Parathyroid adenoma (tissue), 2 donors: ENCODE measurements at regions not wholly inside any gene's neighbourhood (a gene's known extent, or its start where the extent isn't known, plus 50 kb on each side); places are given as distances from the start of the nearest gene placed in this dataset.

Experiments
- H2AFZ ChIP-seq: fragments of 300-600 bp; sonication (generic); one replicate; pipeline ENCODE4 v1.7.0; 2017; ENCODE audit warnings: antibody characterized with exemption, mild to moderate bottlenecking
- H3K27ac ChIP-seq: fragments of 300-600 bp; sonication (generic); one replicate; pipeline ENCODE4 v1.7.0; 2017
- H3K27me3 ChIP-seq: fragments of 300-600 bp; sonication (generic); one replicate; pipeline ENCODE4 v1.7.0; 2017; ENCODE audit warnings: low read length; ENCODE audit not compliant: control insufficient read depth, insufficient read depth
- H3K36me3 ChIP-seq: fragments of 300-600 bp; sonication (generic); one replicate; pipeline ENCODE4 v1.7.0; 2017; ENCODE audit warnings: low read length; ENCODE audit not compliant: control insufficient read depth, insufficient read depth
- H3K4me1 ChIP-seq: fragments of 300-600 bp; sonication (generic); one replicate; pipeline ENCODE4 v1.7.0; 2017; ENCODE audit warnings: control low read depth
- H3K4me2 ChIP-seq: fragments of 300-600 bp; sonication (generic); one replicate; pipeline ENCODE4 v1.7.0; 2017; ENCODE audit warnings: low read length
- H3K4me3 ChIP-seq: fragments of 300-600 bp; sonication (generic); one replicate; pipeline ENCODE4 v1.7.0; 2017; ENCODE audit warnings: low read depth, low read length
- H3K79me2 ChIP-seq: fragments of 300-600 bp; sonication (generic); one replicate; pipeline ENCODE4 v1.7.0; 2017; ENCODE audit warnings: control low read depth
- H3K9ac ChIP-seq: fragments of 300-600 bp; sonication (generic); one replicate; pipeline ENCODE4 v1.7.0; 2017; ENCODE audit warnings: mild to moderate bottlenecking
- H3K9me3 ChIP-seq: fragments of 300-600 bp; sonication (generic); one replicate; pipeline ENCODE4 v1.7.0; 2017; ENCODE audit warnings: low read length; ENCODE audit not compliant: control insufficient read depth
- TF ChIP-seq, protein P1 (sequence below): fragments of 300-600 bp; sonication (generic); IDR thresholded peaks from one replicate; pipeline ENCODE4 v1.7.0; 2017; ENCODE audit warnings: antibody characterized with exemption, mild to moderate bottlenecking
- donor health status: primary hyperparathyroidism.

DNA sequence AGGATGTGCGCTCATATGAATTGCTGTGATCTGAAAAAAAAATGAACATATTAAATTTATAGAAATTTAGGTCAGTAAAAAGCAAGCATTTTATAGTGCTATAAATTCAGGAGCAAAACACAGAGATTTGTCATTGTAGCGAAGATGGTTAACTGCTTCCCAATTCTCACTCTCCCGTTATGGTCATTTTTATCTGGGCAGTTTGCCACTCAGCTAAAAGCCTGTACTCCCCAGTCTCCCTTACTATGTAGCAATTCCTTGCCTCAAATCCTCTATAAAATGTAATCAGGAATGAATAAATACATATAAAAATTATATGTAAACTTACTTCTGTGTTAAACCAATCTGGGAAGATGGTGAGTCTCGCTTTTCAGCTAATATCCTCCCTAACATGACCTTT is 471.5 kb downstream of the HINT1 start:
- Histone ChIP-seq H3K4me3 (no peak overlapping the region), H3K27me3 (no peaks in the 10 kb centered on the region), H3K9me3 (no peaks in the 10 kb centered on the region), H3K9ac (no peak overlapping the region), H3K27ac (no peak overlapping the region), H3K36me3 (no peaks in the 10 kb centered on the region), H3K79me2 (no peaks in the 10 kb centered on the region), H3K4me1 (no peaks in the 10 kb centered on the region), H2AFZ (no peak overlapping the region), H3K4me2 (no peak overlapping the region)
- TF ChIP-seq, protein P1, sequence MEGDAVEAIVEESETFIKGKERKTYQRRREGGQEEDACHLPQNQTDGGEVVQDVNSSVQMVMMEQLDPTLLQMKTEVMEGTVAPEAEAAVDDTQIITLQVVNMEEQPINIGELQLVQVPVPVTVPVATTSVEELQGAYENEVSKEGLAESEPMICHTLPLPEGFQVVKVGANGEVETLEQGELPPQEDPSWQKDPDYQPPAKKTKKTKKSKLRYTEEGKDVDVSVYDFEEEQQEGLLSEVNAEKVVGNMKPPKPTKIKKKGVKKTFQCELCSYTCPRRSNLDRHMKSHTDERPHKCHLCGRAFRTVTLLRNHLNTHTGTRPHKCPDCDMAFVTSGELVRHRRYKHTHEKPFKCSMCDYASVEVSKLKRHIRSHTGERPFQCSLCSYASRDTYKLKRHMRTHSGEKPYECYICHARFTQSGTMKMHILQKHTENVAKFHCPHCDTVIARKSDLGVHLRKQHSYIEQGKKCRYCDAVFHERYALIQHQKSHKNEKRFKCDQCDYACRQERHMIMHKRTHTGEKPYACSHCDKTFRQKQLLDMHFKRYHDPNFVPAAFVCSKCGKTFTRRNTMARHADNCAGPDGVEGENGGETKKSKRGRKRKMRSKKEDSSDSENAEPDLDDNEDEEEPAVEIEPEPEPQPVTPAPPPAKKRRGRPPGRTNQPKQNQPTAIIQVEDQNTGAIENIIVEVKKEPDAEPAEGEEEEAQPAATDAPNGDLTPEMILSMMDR, result no peak

DNA sequence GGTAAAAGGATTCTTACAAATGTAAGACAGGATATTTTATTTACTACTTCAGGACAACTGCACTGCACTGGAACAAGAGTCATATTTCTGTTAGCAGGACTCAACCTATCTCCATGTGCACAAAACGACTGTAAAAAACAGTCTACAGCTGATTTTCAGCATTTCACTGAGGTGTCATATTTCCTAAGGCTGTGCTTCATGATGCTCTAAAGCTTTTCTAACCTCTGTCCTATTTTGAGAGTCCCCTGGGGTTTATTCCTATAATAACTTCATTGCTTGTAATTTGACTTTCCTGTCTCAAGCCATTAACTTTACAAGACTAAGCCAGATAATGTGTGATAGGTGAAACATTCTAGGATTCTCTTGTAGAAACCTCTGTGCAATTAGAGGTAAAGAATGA is 472.3 kb downstream of the HINT1 start:
- H3K9ac ChIP-seq, result no peak overlapping the region
- TF ChIP-seq, protein P1, result no peak
- no peak overlapping the region for H3K4me2 ChIP-seq
- H3K27me3 ChIP-seq, result no peaks in the 10 kb centered on the region
- no peaks in the 10 kb centered on the region for H3K79me2 ChIP-seq
- H3K9me3 ChIP-seq, result no peaks in the 10 kb centered on the region
- H3K27ac ChIP-seq, result no peak overlapping the region
- no peaks in the 10 kb centered on the region for H3K4me1 ChIP-seq
- H3K36me3 ChIP-seq, result no peaks in the 10 kb centered on the region
- H2AFZ ChIP-seq, result no peak overlapping the region
- no peak overlapping the region for H3K4me3 ChIP-seq

DNA sequence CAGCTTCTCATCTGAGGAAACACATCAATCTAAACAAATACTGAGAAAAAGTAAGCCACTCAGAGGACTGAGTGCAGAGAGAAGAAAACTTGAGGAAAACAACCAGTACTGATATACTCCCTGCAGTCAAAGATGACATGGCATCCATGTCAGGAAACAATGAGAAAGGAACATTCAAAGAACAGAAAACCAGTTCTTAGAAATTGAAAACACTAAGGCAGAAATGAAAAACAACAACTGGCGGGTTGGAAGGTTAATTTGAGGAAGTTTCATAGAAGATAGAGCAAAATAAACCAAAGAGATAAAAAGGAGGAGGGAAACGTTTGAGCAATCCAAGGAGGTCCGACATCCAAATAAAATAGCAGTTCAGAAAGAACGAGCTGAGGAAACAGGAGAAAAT is 475.2 kb downstream of the HINT1 start:
- Histone ChIP-seq H3K27ac (no peak overlapping the region), H2AFZ (no peak overlapping the region), H3K4me1 (no peaks in the 10 kb centered on the region), H3K36me3 (no peaks in the 10 kb centered on the region), H3K27me3 (no peaks in the 10 kb centered on the region), H3K9ac (no peak overlapping the region), H3K9me3 (no peaks in the 10 kb centered on the region), H3K4me3 (no peak overlapping the region), H3K4me2 (no peak overlapping the region), H3K79me2 (no peaks in the 10 kb centered on the region)
- TF ChIP-seq, protein P1, result no peak

DNA sequence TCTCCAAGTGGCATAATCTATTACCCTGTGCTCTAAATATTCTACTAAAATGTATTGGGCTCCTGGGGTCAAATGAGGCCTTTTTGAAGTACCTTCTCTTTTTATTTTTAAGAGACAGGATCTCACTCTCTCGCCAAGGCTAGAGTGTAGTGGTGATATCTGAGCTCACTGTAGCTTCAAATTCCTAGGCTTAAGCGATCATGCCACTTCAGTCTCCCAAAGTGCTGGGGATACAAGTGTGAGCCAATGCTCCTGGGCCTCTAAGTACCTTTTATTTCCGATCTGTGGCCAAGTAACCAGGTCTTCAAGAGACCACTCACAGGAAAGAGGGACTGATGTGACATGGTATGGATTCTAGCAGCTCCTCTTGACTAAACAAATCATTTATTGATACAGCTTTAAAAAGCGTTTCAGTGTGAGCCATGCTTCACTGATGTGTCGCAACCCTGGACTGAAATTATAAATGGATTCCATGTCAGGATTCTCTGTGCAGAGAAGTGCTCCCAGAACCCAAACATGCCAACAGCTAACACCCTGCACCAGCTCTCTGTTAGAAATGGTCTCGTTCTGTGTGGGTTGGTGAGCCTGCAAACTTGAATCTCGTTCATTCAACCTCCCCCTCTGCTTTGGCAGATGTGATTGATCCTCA is 477.8 kb downstream of the HINT1 start:
- Histone ChIP-seq H2AFZ (no peak overlapping the region), H3K4me2 (no peak overlapping the region), H3K79me2 (no peaks in the 10 kb centered on the region), H3K4me1 (no peaks in the 10 kb centered on the region), H3K36me3 (no peaks in the 10 kb centered on the region), H3K9me3 (no peaks in the 10 kb centered on the region), H3K4me3 (no peak overlapping the region), H3K27me3 (no peaks in the 10 kb centered on the region), H3K27ac (no peak overlapping the region), H3K9ac (no peak overlapping the region)
- TF ChIP-seq, protein P1, result no peak

DNA sequence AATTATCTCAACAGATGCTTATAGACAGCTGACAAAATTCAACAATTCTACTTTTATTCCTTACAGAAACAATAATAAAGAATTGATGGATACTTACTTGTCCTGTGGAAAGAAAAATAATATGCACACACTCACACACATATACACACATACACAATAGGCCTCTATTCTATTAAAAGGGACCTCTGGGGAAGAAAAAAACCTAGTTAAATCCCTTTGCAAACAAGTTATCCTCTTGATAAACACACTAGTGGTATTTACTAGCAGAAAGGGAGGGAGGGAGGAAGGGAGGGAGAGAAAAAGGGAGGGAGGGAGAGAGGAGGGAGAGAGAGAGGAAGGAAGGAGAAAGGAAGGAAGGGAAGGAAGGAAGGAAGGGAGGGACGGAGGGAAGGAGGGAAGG is 486.4 kb downstream of the HINT1 start:
- H3K27me3 ChIP-seq, result no peaks in the 10 kb centered on the region
- no peaks in the 10 kb centered on the region for H3K9me3 ChIP-seq
- TF ChIP-seq, protein P1, result no peak
- no peak overlapping the region for H3K27ac ChIP-seq
- H3K4me1 ChIP-seq, result no peaks in the 10 kb centered on the region
- no peak overlapping the region for H3K4me3 ChIP-seq
- H3K79me2 ChIP-seq, result no peaks in the 10 kb centered on the region
- no peaks in the 10 kb centered on the region for H3K36me3 ChIP-seq
- no peak overlapping the region for H3K9ac ChIP-seq
- no peak overlapping the region for H2AFZ ChIP-seq
- H3K4me2 ChIP-seq, result no peak overlapping the region
